Left kidney (tissue), 1 donor: ENCODE measurements at regions not wholly inside any gene's neighbourhood (a gene's known extent, or its start where the extent isn't known, plus 50 kb on each side); places are given as distances from the start of the nearest gene placed in this dataset.

Source experiments
- DNase-seq: peaks from one replicate; pipeline ENCODE4 v3.0.0-alpha.2; 2013

DNA sequence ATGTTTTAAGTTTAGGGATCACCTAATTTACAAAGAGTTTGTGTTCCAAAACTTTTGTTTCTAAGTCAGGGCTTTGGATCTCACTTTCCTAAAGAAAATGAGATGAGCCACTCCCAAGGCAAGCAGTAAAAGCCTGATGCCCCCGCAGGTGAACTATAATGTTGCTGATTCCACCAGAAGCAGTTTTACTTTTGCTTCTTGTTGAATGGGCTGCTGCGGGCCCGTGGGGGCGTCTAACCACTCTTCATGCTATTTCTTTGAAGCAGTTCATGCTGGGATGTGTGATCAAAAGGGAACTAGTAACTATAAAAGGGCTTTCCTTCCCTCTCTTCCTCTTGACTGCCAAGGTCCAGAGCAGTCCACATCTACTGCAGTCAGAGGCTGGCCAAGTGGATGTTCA lies 118.7 kb upstream of the NEBL start:
- DNase-seq = no peak

DNA sequence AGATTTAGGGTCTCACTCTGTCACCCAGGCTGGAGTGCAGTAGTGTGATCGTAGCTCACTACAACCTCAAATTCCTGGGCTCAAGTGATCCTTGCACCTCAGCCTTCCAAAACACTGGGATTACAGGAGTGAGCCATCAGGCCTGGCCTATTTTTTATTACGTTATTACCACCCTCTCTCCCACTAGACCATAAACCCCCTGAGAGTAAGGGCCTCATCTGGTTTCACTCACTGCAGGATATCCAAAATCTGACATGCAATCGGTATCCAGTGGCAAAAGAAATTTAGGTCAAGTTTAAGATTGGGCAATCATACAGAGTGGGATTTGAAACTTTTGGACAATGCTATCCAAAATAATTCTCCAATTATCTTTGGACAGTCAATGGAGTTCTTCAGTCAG lies 117.0 kb upstream of the NEBL start:
- DNase-seq = no peak

DNA sequence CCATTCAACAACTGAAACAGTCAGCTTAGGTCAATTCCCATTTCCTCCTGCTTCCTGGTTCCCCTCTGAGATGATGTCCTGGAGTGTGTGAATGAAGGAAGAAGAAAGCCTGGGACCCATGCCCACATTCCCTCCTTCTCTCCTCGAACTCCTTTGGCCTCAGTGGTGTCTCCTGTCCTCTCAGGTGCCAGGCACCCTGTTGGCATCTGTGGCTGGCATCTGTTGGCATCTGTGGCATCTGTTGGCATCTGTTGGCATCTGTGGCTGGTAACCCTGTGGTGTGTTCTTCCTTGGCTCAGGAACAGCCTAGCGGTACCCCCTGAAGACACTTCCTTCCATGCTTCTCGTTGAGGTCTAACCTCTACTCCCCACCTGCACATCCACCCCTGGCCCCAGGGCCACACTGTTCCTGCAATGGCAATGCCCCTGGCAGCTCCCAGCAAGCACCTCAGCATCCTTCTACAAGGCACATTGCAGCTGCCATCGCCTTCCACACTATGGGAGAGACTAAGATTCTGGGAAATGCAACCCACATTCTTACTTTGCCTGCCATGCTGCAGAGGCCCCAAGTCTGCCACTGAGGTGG lies 114.4 kb upstream of the NEBL start:
- DNase-seq = no peak

DNA sequence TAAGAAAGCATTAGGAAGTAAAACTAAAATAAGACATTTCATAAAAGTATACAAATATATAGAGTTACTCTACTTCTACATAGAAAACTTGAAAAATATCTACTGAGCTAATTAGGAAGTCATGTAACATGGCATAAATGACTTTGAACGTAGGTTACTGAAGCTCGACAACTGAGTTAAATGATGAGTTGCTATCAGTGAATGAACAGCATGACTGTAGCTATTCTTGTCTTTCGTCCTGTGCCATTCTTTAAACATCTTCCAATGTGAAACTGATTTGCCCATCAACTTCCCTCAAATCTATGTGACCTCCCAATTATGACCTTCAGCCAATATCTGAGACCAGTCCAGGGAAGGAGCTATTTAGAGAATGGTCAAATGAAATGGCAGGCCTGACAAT lies 113.5 kb upstream of the NEBL start:
- DNase-seq = no peak

DNA sequence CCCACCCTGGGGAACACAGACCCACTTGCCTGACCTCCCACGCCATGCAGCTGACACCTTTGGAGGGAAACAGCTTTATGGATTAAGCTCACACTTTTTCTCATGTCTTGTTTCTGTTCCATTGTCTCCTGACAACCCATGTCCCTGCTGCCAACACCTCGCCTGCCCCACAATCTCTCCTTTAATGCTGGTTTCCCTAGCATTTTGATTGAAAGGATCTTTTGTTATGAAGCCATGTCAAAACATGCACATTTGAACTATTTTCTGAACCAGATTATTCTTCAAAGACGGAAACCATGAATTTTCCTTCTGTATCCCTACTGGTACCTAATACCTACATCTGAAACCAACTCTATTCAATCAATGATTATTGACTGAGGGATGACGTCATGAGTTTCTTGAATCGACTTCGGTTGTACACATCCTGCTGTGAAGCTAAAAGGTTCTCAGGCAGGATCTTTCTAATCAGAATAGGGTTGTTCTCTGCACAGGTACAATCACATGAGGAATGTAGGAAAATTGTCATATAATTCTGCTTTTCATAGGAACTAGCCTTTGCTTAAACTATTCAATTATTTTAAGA lies 106.2 kb upstream of the NEBL start:
- no peak for DNase-seq

DNA sequence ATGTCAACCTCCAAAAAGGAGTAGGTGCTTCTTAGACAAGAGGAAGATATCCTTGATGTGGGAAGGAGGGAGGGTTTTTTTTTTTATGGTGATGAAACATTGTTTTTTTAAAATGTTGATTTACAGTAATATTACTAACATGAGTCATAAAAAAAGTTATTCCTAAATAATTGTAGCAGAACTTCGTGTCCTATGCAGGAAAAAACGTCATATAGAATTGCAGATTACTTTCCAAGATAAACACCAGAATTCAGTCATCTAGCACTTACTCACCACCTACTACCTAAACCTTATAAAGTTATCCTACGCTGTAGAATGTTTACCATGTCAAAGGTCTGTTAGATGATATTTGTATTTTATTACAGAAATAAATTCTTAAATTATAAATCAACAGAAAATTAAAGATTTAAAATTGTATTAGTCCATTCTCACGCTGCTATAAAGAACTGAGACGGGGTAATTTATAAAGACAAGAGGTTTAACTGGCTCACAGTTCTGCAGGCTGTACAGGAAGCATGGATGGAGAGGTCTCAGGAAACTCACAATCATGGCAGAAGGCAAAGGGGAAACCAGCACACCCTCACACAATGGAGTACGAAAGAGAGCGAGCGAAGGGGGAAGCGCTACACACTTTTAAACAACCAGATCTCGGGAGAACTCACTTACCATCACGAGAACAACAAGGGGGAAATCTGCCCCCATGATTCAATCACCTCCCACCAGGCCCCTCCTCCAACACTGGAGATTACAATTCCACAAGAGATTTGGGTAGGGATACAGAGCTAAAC lies 105.2 kb upstream of the NEBL start:
- no peak for DNase-seq

DNA sequence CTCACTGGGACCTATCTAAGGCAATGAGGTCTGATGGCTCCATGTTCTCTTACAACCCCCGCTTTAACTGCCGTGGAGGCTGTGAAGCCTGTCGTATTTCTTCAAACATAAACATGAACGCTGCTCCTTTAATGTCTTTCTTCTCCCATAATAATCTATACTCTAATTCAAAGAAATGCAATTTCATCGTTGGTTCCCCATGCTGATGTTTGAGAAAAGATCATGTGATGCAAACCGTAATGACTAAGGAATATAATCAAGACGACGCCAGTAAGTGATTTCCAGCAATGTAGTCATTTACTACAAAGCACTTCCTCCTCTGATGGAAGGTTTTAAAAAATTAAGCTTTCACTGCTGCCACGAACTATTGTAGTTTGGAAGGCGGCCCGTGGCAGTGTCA lies 102.6 kb upstream of the NEBL start:
- no peak for DNase-seq

DNA sequence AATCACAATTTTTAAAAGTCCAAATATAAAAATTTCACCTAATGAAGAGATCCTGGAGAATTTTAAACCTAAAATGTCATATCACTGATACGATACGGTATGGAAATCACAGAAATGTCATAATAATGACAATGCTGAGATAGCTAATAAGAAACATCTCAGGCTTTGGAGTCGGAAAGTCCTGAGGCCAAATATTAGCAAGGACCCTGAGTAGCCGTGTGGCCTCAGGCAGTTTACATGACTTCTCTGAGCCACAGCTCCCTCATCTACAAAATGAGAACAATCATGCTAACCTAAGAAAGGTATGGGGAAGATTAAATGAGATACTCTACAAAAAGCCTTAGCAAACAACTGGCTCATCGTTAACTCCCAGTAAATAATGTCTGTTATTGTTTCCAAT lies 100.9 kb upstream of the NEBL start:
- DNase-seq = no peak

DNA sequence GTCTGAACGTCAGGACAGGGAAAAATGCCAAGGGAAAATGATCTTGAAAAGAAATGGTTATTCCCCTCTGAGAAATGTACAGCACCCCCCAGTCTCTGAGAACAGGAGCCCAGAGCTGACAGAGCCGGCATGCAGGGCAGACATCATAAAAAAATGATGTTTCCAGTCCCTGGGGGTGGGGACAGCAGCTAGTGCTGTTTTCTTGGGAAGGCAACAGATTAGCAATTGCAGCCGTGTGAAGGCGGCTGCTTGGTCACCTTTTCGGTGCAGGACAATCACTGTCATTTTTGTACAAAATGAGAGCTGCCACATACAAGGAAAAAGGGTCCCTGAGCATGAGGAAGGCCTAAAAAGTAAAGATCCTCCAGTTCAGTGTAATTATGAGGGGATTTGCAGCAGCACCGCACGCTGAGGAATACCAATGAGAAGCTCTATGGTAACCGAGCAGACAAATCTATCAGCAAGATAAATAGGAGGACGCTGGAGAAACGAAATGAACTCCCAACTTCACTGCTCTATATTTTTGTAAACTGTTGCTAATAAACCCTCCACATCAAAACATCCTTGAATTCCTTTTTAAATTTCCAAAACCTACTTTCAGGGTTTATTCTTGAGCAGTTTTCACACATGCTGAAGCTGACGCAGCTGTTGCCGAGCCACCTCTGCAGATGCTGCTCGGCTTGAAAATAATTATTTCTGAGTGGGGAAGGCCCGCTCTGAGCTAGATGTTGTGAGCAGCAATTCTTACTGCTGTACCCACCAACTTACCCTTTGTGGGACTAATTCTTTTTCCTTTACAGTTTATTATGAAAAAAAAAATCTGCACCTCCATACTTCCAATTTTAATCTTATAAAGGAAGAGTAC lies 98.2 kb upstream of the NEBL start:
- DNase-seq = no peak

DNA sequence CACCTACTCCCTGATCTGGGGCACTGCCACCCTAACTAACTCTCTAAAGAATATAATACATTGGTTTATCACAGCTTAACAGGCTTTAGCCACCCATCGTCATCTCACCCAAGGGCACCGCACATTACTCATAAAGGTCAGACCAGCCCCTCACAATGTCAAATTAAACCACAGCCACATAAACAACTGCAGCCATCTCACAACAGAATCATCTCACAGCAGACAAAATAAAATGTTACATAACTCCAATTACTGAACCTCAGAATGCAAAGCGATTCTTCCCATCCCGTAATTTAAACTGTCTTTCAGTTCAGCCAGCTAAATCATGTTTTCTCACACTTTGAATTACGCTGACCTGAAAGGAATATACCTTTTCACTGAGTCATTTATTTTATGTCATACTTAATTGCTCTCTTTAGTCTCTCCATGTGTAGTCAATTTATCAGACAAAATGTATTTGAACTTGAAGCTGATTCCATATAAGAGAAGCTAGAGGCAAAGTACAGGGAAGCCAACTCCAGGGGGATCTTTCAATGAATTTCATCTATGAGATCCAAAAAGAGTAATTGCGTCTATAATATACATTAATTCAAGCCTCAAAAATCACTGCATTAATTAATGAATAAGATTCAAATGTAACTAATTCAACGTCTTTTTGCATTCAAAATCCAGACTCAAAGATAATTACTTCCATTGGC lies 96.9 kb upstream of the NEBL start:
- no peak for DNase-seq

DNA sequence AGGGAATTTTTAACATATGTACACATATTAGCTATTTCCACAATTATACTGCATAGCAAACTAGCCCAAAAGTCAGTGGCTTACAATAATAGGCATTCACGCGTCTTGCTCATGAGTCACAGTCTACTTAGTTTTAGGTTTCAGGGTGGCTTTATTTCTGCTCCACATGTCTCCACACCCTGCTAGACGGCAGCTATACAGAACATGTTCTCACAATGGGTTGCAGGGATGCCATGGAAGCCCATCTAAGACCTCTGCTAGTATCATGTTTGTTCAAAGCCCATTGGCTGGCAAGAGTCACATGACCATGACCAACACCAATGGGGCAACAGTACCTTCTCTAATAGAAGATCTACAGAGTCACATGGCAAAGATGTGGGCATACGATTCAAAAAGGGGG lies 96.3 kb upstream of the NEBL start:
- DNase-seq = no peak

DNA sequence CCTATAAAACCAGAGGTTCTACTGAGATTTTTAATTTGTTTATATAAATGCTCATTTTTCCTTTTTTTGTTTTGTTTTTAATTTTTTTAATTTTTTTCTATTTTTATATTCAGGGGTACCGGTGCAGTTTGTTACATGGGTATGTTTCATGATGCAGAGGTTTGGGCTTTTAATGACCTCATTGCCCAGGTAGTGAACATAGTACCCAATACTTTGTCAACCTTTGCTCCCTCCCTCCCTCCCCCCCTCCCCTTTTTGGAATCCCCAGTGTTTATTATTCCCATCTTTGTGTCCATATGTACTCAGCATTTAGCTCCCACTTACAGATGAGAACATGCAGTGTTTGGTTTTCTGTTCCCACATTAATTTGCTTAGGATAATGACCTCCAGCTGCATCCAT lies 94.4 kb upstream of the NEBL start:
- DNase-seq = no peak

DNA sequence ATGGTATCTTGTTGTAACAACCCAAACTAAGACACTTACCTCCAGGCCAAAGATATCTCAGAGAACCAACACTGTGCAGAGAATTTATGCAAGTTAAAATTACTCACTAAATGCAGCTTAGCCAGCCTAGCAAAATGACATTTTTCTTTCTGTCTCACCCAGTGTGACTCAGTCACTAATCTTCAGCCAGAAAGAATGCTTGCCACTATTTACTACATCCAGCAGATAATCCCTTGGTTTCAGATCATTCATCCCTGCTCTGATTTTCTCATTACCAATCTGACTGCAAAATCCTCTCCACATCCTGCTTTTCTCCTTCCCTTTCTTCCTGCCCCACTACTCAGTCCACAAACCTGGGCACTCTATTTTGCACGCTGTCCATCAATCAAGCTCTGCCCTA lies 93.5 kb upstream of the NEBL start:
- no peak for DNase-seq

DNA sequence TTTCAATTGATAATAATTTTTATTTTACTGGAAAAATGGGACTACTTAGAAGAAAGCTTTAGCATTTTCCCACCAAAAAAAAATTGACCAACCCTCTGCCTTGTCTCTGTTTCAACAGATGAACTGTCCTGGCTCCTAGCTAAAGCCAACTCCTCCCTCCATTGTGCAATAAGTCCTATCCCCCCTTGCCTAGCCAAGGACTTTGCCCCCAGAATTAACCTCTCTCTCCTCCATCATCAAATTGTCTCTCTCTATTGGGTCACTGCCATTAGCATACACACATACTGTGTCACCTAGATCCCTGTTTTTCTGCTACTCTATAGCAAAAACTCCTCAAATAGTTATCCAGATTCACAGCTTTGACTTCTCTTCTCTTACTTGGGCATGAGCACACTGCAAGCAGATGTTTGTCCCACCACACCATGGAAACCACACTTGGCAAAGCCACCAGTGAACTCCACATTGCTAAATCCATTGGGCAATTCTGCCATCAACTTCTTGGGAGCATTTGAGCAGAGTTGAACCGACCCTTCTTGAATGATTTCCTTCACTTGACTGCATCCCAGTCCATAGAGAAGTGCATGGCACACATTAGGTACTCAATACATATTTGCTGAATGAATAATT lies 91.4 kb upstream of the NEBL start:
- no peak for DNase-seq

DNA sequence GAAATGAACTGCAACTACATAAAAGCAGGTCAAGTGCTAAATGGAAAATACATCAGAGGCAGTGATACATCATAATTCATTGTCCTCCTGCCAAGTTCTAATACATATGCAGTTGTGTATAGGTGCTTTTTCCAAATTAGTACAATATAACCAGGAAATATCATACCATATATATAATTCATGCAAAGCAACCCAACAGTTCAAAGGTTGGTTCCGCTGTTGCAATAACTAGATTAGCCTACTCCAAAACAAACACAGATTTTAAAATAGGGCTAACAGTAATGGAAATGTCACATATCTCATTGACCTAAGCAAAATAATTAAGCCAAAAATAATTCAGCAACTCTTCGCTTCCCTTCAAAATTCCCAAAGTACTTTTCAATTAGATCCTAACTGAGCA lies 88.9 kb upstream of the NEBL start:
- no peak for DNase-seq

DNA sequence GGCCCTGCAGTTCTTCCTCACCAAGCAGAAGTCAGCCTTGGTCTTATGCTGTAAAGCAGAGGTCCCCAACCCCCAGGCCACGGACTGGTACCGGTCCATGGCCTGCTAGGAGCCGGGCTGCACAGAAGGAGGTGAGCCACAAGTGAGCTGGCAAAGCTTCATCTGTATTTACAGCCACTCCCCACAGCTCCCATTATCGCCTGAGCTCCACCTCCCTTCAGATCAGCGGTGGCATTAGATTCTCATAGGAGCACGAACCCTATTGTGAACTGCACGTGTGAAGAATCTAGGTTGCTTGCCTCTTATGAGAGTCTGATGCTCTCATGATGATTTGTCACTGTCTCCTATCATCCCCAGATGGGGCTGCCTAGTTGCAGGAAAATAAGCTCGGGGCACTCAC lies 87.6 kb upstream of the NEBL start:
- DNase-seq = no peak

DNA sequence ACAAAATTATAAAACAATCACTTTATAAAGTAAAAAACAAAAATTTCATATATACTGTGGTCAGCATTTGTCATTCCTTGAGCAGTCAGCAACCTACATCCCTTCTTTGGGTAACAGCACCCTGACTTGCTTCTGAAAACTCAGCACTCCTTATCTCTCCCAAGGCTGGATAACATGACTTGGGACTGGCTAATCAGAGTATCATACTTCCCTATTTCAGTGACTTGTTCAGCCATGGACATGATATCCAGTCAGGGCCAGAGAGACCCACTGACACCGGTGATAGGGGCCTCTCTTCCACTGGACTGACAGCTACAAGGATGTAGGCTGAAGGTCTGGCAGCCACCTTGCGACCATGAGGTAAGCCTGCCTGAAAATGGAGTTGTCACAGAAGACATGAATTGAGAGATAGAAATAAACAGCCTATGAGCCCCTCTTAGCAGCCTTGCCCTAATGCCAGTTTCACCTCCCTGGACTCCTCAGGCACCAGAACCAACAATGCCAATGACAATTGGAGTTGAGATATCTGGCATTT lies 84.4 kb upstream of the NEBL start:
- DNase-seq = no peak

DNA sequence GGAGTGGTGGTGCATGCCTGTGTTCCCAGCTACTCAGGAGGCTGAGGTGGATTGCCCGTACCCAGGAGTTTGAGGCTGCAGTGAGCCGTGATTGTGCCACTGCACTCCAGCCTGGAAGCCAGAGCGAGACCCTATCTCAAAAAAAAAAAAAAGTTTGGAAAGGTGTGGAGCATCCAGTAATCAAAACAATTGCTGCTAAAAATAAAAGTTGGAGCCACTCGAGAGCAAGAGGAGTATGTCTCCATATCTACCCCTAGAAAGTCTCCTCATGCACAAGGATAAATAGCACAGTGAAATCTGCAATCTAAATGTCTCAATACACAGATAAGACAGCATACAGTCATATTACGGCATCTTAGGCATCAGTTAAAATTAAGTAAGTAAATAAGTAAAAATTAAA lies 81.5 kb upstream of the NEBL start:
- no peak for DNase-seq

DNA sequence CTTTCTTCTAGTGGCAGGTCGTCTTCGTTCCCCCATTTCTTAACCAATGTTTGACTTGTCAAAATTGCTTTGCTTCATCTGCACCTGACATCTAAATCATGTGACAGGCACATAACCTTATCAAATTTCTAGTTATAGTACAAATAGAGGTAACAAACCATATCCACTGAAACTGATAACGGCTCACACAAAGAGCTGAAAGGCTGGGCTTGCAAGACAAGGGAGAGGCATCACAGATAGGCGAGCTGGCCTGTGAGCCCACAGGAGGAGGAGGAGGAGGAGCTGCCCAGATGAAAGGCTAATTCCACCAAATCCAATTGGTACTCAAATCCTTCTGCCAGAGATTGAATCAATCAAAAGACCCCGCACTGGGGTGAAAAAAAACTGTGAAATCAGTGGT lies 80.2 kb upstream of the NEBL start:
- no peak for DNase-seq

DNA sequence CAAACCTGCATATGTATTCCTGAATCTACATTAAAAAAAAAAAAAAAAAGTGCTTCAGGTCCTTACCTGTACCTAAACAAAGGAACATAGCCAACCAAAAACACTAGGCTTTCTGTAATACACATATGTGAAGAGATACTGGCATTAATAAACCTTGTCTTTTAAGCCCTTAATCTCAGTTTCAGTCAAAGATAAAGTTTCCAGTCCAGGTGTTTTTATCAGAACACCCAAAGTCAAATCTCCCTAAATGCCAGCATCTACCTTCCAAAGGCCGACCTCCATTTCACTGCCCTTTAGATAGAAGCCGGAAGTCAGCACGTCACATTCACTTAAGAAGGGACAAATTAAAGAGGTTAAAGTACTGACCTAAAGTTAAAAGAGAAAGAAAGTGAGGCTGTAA lies 79.8 kb upstream of the NEBL start:
- DNase-seq = no peak

DNA sequence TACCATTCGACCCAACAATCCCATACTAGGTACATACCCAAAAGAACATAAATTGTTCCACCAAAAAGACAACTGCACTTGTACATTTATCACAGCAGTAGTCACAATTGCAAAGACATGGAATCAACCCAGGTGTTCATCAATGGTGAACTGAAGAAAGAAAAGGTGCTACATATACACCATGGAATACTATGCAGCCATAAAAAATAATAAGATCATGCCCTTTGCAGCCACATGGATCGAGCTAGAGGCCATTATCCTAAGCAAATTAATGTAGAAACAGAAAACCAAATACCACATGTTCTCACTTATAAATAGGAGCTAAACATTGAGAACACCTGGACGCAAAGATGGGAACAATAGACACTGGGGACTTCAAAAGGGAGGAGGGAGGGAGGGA lies 79.3 kb upstream of the NEBL start:
- no peak for DNase-seq

DNA sequence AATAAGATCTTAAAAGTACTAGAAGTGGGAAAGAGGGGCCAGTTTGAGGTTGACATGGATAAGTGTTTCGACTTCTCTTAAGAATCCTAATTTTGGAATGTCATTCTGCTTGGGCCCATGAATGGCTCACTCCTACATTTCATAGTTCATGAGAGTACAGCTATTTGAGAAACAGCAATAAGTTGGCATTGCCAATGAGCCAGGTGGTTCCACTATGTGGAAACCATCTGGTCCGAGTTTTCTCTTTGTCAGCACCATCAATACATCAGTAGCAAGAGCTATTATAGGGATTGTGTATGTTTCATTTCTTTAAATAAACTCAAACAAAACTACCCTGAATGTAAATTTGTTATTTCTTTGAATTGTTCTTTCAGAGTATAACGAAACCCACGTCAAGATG lies 78.1 kb upstream of the NEBL start:
- DNase-seq = no peak
